Body of pancreas (tissue), 4 donors: ENCODE measurements at regions not wholly inside any gene's neighbourhood (a gene's known extent, or its start where the extent isn't known, plus 50 kb on each side); places are given as distances from the start of the nearest gene placed in this dataset.

Experiments
- CTCF ChIP-seq, 7 experiments: fragments of 450-650 bp in 4 of 7; fragments of 200-600 bp in 3 of 7; sonication (generic) in 3 of 7; IDR thresholded peaks; one replicate each; pipeline ENCODE4 v1.5.1; 2016 to 2019; ENCODE audit warnings: antibody characterized with exemption in 7 of 7
- POLR2A ChIP-seq, 3 donors: fragments of 450-650 bp; IDR thresholded peaks; one replicate each; pipeline ENCODE4 v1.6.1; 2016; ENCODE audit warnings: antibody characterized with exemption in 3 of 3, mild to moderate bottlenecking in 2 of 3

DNA sequence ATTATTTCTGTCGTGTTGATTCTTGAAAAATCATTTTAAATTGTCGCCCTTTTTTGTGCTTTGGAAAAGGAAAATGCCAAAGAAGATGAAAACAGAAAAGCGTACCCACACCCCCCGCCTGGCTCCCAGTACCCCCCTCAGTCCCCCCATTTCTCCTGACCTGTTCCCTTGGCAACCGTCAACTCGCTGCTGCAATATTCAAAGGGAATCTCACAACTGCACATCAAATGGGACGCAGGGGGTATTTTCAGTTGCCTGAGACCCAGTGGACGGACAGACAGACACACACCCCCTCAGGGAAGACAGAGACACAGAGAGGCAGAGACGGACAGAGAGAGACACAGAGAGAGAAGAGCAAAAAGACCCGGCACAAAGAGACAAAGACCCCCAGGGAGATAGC is 83.5 kb upstream of the PRR20G start:
- no peak for TF ChIP-seq CTCF (IDR thresholded peaks at IDR 0.05)
- no peak for TF ChIP-seq POLR2A (IDR thresholded peaks at IDR 0.05)
